ENCODE measurements at regions not wholly inside any gene's neighbourhood (a gene's known extent, or its start where the extent isn't known, plus 50 kb on each side); places are given as distances from the start of the nearest gene placed in this dataset.
A peak's percentile ranks its signal among the peaks of the same experiment; 100 is the strongest.

- peak; percentile 51 to 70 for DNase-seq
These were observed 826.7 kb downstream of the DIAPH3 start for GRCh38 chr13:59337070-59337469.

- no peak for DNase-seq
These were observed 823.6 kb downstream of the DIAPH3 start for GRCh38 chr13:59340151-59340550.

DNA sequence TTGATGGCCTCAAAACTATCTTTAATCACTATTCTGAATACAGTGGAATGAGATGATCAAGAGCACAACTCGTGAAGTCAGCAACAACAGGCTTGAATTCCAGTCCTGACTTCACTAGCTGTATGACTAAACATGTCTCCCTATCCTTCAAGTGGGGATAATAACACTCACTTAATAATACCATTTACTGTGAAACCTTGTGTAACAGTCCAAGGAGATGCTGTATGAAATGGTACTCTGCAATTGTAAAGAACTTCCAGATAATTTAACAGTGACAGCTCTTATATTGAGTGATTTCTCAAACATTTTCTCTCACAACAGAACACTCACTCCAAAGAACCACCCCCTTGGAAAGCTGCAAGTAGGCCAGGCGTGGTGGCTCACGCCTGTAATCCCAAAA is 823.1 kb downstream of the DIAPH3 start:
- DNase-seq: no peak

DNA sequence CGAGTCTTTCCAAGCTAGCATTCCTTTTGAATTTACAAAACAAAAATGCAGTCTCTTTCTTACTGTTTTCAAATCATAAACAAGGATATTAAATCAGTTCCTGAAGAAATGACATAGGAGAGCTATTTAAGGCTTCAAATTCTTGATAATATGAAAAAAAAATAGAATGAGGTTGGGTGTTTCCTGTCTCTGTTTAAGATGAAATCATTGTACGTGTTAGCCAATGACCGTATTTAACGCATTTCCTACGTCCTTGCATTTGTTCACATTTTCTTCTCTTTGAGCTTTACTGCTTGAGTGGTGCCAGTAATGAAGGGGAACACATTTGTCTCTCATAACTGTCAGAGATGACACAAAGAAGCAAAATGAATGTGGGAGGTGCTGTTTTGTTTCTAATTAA is 821.3 kb downstream of the DIAPH3 start:
- no peak for DNase-seq

GRCh38 chr13:59343132-59343531 is 820.6 kb downstream of the DIAPH3 start:
- DNase-seq: no peak

GRCh38 chr13:59343993-59344822 is 819.5 kb downstream of the DIAPH3 start:
- DNase-seq: no peak

DNA sequence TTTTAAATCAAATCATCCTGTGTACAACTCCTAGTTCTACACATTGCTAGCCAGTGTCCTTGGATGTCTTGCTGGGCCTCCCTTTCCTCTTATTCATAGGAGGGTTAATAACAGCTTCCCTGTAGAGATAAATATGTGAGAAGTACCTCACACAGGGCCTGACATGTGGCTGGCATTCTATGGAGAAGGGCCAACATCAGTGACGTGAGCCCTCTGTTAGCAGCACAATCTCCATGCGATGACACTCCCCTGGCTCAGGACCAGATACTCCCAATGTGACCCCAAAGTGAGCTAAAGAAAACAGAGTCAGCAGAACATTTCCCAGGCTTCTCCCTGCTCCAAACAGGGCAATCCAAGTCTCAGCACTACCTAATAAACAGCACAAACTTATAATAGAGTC is 818.4 kb downstream of the DIAPH3 start:
- no peak for DNase-seq

DNA sequence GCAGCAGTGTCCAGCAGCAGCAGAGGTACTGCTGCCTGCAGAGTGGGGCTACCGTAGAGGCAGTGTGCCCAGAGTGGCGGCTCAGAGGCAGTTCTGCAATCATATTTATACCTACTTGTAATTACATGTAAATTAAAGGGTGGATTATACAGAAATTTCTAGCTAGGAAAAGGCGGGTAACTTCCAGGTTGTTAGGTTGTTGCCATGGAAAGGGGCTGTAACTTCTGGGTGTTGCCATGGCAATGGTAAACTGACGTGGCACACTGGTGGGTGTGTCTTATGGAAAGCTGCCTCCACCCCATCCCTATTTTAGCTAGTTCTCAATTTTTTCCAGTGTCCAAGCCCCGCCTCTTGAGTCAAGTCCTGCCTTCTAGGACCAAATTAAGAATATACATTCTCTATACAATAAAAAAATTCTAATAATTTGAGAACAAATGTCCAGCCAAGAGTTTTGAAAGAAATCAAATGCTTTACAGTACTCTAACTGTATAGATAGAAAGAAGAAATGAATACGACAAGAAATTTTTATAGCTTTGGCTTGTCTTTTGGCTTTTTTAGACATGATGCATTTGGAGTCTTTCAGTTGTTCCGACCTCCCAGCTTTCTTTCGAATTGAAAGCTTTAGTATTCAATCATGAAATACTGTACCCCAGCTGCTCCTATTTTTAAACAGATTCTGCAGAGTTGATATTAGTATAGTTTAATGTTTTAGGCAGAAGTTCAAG is 816.6 kb downstream of the DIAPH3 start:
- no peak for DNase-seq

GRCh38 chr13:59348617-59349016 is 815.1 kb downstream of the DIAPH3 start:
- DNase-seq: no peak

- no peak for DNase-seq
These were observed 811.1 kb downstream of the DIAPH3 start for GRCh38 chr13:59352600-59352999.

- peak in 1 of 2 experiments; percentile 13 for DNase-seq
These were observed 808.9 kb downstream of the DIAPH3 start for GRCh38 chr13:59354665-59355369.

- DNase-seq: peak; percentile 56 to 63
These were observed 807.1 kb downstream of the DIAPH3 start for GRCh38 chr13:59356607-59357006.

GRCh38 chr13:59358014-59358413 is 805.7 kb downstream of the DIAPH3 start:
- no peak for DNase-seq

- DNase-seq: peak; percentile 90 to 95
These were observed 803.6 kb downstream of the DIAPH3 start for GRCh38 chr13:59360108-59360507.

GRCh38 chr13:59360916-59361315 is 802.8 kb downstream of the DIAPH3 start:
- DNase-seq: no peak

GRCh38 chr13:59363313-59363712 is 800.4 kb downstream of the DIAPH3 start:
- DNase-seq: no peak

DNA sequence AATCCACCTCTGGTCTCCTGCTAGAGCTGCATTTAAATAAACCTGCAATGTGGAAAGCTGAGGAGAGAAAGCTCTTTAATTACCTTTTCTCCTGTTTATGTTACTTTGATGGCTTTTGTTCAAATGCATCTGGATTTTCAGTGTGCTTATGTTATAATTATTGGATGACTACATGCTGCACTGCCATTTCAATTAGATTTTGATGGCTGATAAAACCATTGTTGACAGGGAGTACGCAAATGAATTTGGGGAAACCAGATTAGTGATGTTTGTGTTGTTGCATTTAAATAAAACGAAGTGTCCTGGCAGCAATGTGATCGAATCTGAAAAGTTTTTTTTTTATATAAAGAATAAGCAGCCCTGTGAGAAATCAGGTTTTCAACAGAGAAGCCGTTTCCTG is 799.8 kb downstream of the DIAPH3 start:
- DNase-seq: no peak

GRCh38 chr13:59364641-59365085 is 799.1 kb downstream of the DIAPH3 start:
- DNase-seq: no peak

- no peak for DNase-seq
These were observed 796.3 kb downstream of the DIAPH3 start for GRCh38 chr13:59367467-59367866.

DNA sequence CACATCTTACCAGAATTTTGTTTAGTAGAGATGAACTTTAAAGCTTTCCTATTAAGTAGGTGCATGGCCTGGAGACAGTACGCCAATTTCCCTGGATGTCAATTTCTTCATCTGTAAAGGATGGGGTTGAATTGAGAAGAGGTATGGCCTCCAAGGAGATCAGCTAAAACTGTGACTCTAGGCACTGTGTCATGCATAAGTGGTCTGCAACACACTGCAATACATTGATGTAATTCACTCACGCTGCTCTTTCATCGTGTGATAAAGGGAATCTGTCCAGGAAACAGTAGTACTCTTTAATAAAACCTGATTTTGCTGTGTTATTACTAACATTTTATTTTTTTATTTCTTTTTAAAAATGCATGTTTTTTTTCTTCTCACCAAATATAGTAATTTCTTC is 795.8 kb downstream of the DIAPH3 start:
- no peak for DNase-seq

- DNase-seq: no peak
These were observed 795.0 kb downstream of the DIAPH3 start for GRCh38 chr13:59368693-59369092.

GRCh38 chr13:59371229-59371628 is 792.5 kb downstream of the DIAPH3 start:
- DNase-seq: no peak

DNA sequence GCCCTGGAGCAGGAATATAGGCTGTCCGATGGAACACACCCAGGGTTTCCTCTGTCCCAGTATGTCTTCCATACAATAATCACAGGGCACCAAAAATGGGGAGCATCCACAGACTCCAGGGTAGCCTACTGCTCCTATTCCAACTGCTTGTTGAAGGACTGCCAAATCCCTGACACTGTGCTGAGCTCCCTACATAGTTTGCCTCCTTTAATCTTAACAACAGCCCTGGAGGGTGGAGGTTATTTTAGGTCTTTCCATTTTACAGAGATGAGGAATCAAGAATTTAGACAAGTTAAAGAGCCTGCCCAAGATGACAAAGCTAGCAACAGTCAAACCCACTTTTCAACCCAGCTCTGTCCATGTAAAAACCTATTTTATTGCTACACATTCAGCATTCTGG is 790.4 kb downstream of the DIAPH3 start:
- no peak for DNase-seq

DNA sequence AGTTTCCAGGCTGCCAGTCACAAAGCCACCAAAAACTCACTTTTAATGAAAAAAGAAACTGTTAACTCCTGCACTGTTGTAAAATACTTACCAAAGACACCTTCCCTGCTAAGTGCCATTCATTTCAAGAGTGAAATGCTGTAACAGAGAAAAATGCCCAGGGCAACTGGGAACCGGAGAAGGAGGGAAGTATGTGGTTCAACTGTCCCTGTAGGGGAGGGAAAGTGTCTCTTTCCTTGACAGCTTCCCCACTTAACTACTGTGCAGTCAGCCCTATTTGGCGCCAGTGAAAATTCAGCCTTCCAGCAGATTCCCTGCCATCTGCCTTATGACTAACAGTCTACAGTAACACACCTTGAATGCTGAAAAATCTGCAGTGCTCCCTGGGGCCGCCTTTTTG is 789.0 kb downstream of the DIAPH3 start:
- peak; percentile 28 to 47 for DNase-seq
